Osteoblast (primary cell): ENCODE measurements at regions not wholly inside any gene's neighbourhood (a gene's known extent, or its start where the extent isn't known, plus 50 kb on each side); places are given as distances from the start of the nearest gene placed in this dataset.

Experiments
- DNase-seq: peaks from one replicate; pipeline ENCODE4 v3.0.0; 2011; ENCODE audit warnings: low spot score, mixed read lengths; ENCODE audit not compliant: insufficient read length; ENCODE audit errors: missing footprints
- H2AFZ ChIP-seq: 2 replicates; pipeline ENCODE4 v1.6.0; 2011; ENCODE audit warnings: mild to moderate bottlenecking, low read length
- H3K27ac ChIP-seq: 2 replicates; pipeline ENCODE4 v1.5.1; 2011; ENCODE audit warnings: mild to moderate bottlenecking, low read depth, low read length, moderate library complexity
- H3K27me3 ChIP-seq: 2 replicates; pipeline ENCODE4 v1.6.0; 2012; ENCODE audit warnings: mild to moderate bottlenecking, control low read depth, inconsistent platforms, low read length, moderate library complexity; ENCODE audit not compliant: insufficient read depth
- H3K36me3 ChIP-seq: 2 replicates; pipeline ENCODE4 v1.5.1; 2011; ENCODE audit warnings: mild to moderate bottlenecking, low read length, control low read depth, moderate library complexity; ENCODE audit not compliant: insufficient read depth
- H3K4me1 ChIP-seq: 2 replicates; pipeline ENCODE4 v1.5.1; 2011; ENCODE audit warnings: mild to moderate bottlenecking, low read length, control low read depth, moderate library complexity; ENCODE audit not compliant: insufficient read depth
- H3K4me2 ChIP-seq: 2 replicates; pipeline ENCODE4 v1.6.0; 2011; ENCODE audit warnings: mild to moderate bottlenecking, low read length; ENCODE audit not compliant: insufficient read depth
- H3K4me3 ChIP-seq: fragments of 200-600 bp; sonication (generic); 3 replicates; pipeline ENCODE4 v1.5.1; 2012; ENCODE audit warnings: mild to moderate bottlenecking, low read length, inconsistent platforms; ENCODE audit not compliant: insufficient read depth
- H3K79me2 ChIP-seq: 2 replicates; pipeline ENCODE4 v1.6.0; 2012; ENCODE audit warnings: mild to moderate bottlenecking, low read length, control low read depth, inconsistent platforms; ENCODE audit not compliant: insufficient read depth
- H3K9me3 ChIP-seq: 2 replicates; pipeline ENCODE4 v1.5.1; 2011; ENCODE audit warnings: low read depth, low read length, control low read depth
- H4K20me1 ChIP-seq: 2 replicates; pipeline ENCODE4 v1.6.0; 2012; ENCODE audit warnings: mild to moderate bottlenecking, low read length, control low read depth; ENCODE audit not compliant: insufficient read depth
- TF ChIP-seq, protein P1 (sequence below): IDR thresholded peaks from 2 replicates; pipeline ENCODE4 v1.5.1; 2011; ENCODE audit warnings: mild to moderate bottlenecking, low read depth, low read length, moderate library complexity; ENCODE audit errors: extremely low read depth

- Histone ChIP-seq H3K4me2 (no peak overlapping the region), H3K4me3 (no peak overlapping the region)
- TF ChIP-seq, protein P1, sequence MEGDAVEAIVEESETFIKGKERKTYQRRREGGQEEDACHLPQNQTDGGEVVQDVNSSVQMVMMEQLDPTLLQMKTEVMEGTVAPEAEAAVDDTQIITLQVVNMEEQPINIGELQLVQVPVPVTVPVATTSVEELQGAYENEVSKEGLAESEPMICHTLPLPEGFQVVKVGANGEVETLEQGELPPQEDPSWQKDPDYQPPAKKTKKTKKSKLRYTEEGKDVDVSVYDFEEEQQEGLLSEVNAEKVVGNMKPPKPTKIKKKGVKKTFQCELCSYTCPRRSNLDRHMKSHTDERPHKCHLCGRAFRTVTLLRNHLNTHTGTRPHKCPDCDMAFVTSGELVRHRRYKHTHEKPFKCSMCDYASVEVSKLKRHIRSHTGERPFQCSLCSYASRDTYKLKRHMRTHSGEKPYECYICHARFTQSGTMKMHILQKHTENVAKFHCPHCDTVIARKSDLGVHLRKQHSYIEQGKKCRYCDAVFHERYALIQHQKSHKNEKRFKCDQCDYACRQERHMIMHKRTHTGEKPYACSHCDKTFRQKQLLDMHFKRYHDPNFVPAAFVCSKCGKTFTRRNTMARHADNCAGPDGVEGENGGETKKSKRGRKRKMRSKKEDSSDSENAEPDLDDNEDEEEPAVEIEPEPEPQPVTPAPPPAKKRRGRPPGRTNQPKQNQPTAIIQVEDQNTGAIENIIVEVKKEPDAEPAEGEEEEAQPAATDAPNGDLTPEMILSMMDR, result no peak
Measured at GRCh38 chr7:16348251-16348650, 73.1 kb downstream of the CRPPA start.

DNA sequence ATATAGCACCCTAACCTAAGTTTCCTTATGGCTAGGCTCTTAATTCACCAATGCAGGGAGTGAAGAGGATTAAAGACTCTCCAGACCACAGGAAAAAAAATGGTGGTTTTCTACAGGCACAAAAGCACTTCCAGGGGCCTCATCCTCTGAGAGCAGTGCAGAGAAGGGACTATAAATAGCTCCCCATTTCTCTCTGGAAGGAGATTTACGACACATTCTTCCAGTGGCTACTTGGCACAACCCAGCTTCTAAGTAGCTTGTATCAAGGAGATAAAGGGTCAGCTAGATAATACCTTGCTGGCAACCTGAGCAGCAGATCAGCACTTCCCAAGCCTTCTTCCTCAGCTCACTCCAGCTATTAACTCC is 73.5 kb downstream of the CRPPA start:
- no peaks in the 10 kb centered on the region for H3K27me3 ChIP-seq
- DNase-seq, result no peak
- no peaks in the 10 kb centered on the region for H4K20me1 ChIP-seq
- no peaks in the 10 kb centered on the region for H3K79me2 ChIP-seq
- H3K36me3 ChIP-seq, result no peaks in the 10 kb centered on the region
- TF ChIP-seq, protein P1, result no peak
- peak overlapping the region; percentile 2 for H2AFZ ChIP-seq
- H3K4me3 ChIP-seq, result no peak overlapping the region
- peaks cover 29% of the 10 kb centered on the region for H3K4me1 ChIP-seq
- peak overlapping the region; percentile 29 for H3K4me2 ChIP-seq
- no peaks in the 10 kb centered on the region for H3K9me3 ChIP-seq
- no peak overlapping the region for H3K27ac ChIP-seq

More at GRCh38 chr7:16348251-16348650, 73.1 kb downstream of the CRPPA start:
- Histone ChIP-seq H3K4me1 (peaks cover 29% of the 10 kb centered on the region), H3K27ac (no peak overlapping the region), H2AFZ (no peak overlapping the region), H3K9me3 (no peaks in the 10 kb centered on the region), H3K27me3 (no peaks in the 10 kb centered on the region), H3K79me2 (no peaks in the 10 kb centered on the region), H4K20me1 (no peaks in the 10 kb centered on the region), H3K36me3 (no peaks in the 10 kb centered on the region)
- peak; percentile 58 for DNase-seq

DNA sequence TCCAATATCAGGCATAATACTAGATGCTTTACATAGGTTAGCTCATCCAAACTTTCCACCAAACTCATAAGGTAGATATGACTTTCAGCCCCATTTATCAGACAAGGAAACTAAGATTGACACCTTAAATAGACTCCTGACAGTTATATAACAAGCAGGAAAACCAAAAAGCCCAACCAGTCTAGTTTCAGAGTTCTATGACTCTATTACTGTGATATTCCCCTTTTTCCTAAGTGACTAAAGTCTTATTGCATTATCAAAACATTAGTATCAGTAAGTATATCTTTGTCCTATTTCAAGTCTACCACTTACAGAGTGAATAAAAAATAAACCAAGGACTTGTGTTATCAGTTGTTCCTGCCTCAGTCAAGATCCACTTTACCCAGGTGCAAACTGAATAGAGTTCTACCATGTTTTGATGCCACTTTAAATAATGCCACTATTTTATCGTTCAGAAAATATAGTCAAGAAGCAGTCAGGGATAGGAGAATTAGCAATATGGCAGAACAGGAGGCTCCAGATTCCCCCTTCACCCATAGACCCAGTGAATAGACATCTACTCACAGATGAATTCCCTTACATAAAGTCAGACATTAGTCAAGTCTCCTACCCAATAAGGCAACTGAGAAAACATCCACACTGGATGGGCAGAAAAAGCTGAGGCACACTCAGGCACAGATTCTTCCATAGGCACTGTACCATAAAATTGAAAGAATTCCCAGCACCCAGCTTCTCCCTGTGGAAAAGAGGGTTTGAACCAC is 74.1 kb downstream of the CRPPA start:
- Histone ChIP-seq H3K9me3 (no peaks in the 10 kb centered on the region), H4K20me1 (no peaks in the 10 kb centered on the region), H3K27ac (peak overlapping the region; percentile 52), H3K36me3 (no peaks in the 10 kb centered on the region), H3K79me2 (no peaks in the 10 kb centered on the region), H3K4me1 (peaks cover 29% of the 10 kb centered on the region), H3K4me2 (peak overlapping the region; percentile 29), H3K27me3 (no peaks in the 10 kb centered on the region), H3K4me3 (no peak overlapping the region), H2AFZ (peak overlapping the region; percentile 2)
- no peak for DNase-seq
- TF ChIP-seq, protein P1, result no peak

DNA sequence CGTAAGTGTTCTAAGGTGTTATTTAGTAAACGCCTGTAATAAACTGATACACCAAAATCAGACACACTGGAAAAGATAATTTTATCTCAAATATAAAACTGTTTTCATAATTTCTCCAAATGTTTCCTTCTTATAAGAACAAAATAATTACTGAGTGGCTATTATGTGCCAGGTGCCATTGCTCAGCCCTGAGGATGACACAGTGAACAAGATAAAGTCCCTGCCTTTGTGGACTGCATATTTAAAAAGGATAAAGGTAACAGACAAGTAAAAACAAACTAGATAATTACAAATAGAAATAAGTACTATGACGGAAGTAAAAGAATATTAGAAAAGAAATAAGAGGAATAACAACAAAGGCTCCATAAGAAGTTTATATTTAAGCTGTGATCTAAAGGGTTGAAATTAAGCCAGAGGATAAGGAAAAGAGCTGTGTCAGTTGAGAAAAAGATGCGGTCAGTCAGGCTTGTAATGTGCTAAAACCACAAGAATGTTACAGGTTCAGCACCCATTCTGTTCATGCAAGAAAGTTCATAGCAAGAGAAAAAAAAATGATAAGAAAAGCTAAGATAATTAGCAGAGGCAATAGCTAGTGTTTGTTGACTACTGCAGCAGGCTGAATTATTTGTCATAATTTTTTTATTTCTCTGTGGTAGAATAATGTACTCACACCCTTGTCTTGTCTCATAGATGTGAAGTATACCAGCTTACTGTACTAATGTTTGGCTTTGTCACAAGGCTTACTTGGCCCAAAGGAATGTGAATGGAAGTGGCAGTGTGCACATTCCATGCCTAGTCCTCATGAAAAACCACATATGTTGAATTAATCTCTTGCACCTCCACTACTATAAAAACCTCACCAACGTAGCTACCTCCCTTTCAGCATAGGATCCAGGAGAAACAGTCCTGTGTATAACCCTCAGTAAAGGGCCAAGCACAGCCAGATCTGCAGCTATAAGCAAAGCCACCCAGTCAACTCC is 75.1 kb downstream of the CRPPA start:
- no peak for DNase-seq
- H3K27ac ChIP-seq, result peak overlapping the region; percentile 52
- H3K79me2 ChIP-seq, result no peaks in the 10 kb centered on the region
- no peaks in the 10 kb centered on the region for H3K36me3 ChIP-seq
- H3K27me3 ChIP-seq, result no peaks in the 10 kb centered on the region
- no peaks in the 10 kb centered on the region for H3K9me3 ChIP-seq
- H4K20me1 ChIP-seq, result no peaks in the 10 kb centered on the region
- no peak overlapping the region for H3K4me3 ChIP-seq
- peak overlapping the region; percentile 24 for H3K4me2 ChIP-seq
- TF ChIP-seq, protein P1, result no peak
- H2AFZ ChIP-seq, result no peak overlapping the region
- peaks cover 29% of the 10 kb centered on the region for H3K4me1 ChIP-seq
